ENCODE measurements at regions not wholly inside any gene's neighbourhood (a gene's known extent, or its start where the extent isn't known, plus 50 kb on each side); places are given as distances from the start of the nearest gene placed in this dataset.

- Histone ChIP-seq H3K4me1 (no peaks in the 10 kb centered on the region), H3K27me3 (no peaks in the 10 kb centered on the region), H3K27ac (no peak overlapping the region), H3K4me3 (no peak overlapping the region), H3K36me3 (no peaks in the 10 kb centered on the region), H3K9me3 (no peaks in the 10 kb centered on the region)
- peak in 1 of 3 experiments; percentile 23 for TF ChIP-seq CTCF (IDR thresholded peaks at IDR 0.05)
- DNase-seq (ENCODE audit: low spot score in 2 of 2) = no peak
- intact Hi-C loops (cut with DNase I) = no loop called here
Observed at GRCh38 chr4:72987741-72988729, 81.5 kb downstream of the COX18 start.

- TF ChIP-seq CTCF (IDR thresholded peaks at IDR 0.05) = no peak
- no peaks in the 10 kb centered on the region for H3K27me3 ChIP-seq
- H3K4me3 ChIP-seq = no peak overlapping the region
- H3K4me1 ChIP-seq = no peaks in the 10 kb centered on the region
- H3K27ac ChIP-seq = no peak overlapping the region
- DNase-seq (ENCODE audit: low spot score in 2 of 2) = no peak
- no peaks in the 10 kb centered on the region for H3K9me3 ChIP-seq
- no peaks in the 10 kb centered on the region for H3K36me3 ChIP-seq
- intact Hi-C loops (cut with DNase I) = no loop called here
Observed at GRCh38 chr4:72984351-72984750, 85.2 kb downstream of the COX18 start.

- Histone ChIP-seq H3K27ac (no peak overlapping the region), H3K4me1 (no peaks in the 10 kb centered on the region), H3K36me3 (no peaks in the 10 kb centered on the region), H3K27me3 (no peaks in the 10 kb centered on the region), H3K4me3 (no peak overlapping the region), H3K9me3 (no peaks in the 10 kb centered on the region)
- TF ChIP-seq CTCF (IDR thresholded peaks at IDR 0.05) = no peak
- intact Hi-C loops (cut with DNase I) = no loop called here
- no peak for DNase-seq (ENCODE audit: low spot score in 2 of 2)
Observed at GRCh38 chr4:72983709-72984108, 85.8 kb downstream of the COX18 start.

DNA sequence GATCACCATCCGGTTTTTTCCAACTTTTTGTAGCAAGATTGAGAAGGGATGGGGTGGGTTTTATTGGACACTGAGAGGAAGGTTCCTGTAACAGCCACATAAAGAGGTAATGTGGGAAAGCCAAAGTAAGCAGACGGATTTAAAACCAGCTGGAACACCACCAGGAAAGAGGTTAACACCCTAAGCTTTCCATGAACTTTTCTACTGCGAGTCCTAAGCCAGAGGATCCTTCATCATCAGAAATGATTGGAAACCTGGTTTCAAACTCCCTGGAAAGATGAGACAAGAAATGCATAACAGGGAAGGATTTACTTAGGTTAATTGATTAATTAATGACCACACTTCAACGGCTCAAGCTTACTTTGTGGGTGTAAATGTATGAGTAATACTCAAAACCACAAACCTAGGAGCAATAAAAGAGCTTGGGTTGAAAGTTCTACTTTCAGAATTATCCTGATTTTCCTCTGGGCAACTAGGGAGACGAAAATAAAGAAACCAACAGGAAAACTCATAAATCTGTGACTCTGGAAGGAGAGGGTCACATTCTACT, 91.5 kb downstream of the COX18 start:
- TF ChIP-seq CTCF (IDR thresholded peaks at IDR 0.05) = no peak
- H3K27me3 ChIP-seq = no peaks in the 10 kb centered on the region
- DNase-seq (ENCODE audit: low spot score in 2 of 2) = no peak
- H3K36me3 ChIP-seq = no peaks in the 10 kb centered on the region
- H3K4me3 ChIP-seq = no peak overlapping the region
- intact Hi-C loops (cut with DNase I) = no loop called here
- H3K9me3 ChIP-seq = no peaks in the 10 kb centered on the region
- H3K4me1 ChIP-seq = peaks cover 4 to 12% of the 10 kb centered on the region in 2 donors
- peak overlapping the region in 1 of 2 donors; percentile 50 for H3K27ac ChIP-seq

DNA sequence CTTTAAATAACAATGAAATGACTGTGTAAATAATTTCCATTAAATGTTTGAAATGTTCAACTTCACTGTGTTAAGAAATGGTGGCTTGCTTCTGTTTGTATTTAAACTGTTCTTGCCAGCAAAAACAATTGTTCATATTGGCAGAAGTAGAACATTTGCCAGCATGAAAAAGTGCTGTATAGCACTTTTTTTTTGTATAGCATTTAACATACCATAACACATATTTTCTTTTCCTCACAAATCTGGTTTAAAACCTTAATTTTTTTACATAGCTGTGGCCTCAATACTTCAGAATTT, 94.1 kb downstream of the COX18 start:
- peaks cover 4 to 20% of the 10 kb centered on the region in 2 donors for H3K4me1 ChIP-seq
- no peaks in the 10 kb centered on the region for H3K36me3 ChIP-seq
- peak overlapping the region; percentile 53 to 73 for H3K27ac ChIP-seq
- DNase-seq (ENCODE audit: low spot score in 2 of 2) = no peak
- intact Hi-C loops (cut with DNase I) = no loop called here
- no peaks in the 10 kb centered on the region for H3K9me3 ChIP-seq
- no peaks in the 10 kb centered on the region for H3K27me3 ChIP-seq
- no peak for TF ChIP-seq CTCF (IDR thresholded peaks at IDR 0.05)
- H3K4me3 ChIP-seq = no peak overlapping the region

Measured in ascending aorta (tissue), 2 donors.